ENCODE measurements at regions not wholly inside any gene's neighbourhood (a gene's known extent, or its start where the extent isn't known, plus 50 kb on each side); places are given as distances from the start of the nearest gene placed in this dataset.

DNA sequence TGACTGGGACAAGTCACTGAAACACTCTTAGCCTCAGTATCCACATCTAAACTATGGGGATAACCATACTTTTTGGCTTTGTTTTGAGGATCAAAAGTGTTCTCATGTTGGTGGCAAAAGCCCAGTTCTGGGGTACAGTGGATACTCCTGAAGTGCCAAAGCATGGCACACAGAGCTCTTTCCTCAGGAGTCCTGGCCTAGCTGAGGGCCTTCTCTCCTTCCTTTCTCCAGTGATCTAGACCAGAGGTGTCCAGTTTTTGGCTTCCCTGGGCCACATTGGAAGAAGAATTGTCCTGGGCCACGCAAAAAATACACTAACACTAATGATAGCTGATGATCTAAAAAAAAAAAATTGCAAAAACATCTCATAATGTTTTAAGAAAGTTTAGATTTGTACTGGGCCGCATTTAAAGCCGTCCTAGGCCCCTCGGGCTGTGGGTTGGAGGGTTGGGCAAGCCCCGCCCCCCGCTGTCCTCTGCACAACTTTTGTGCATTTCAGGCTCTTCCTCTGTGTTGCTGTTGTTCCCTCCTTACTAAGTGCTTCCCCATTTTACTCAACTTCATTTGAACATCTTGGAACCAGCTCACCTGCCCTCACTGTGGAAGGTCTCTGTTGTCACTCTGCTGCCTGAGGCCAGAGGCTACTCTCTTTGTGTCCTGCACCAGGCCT lies 337.0 kb downstream of the CYRIA start:
- no peak for TF ChIP-seq CTCF (IDR thresholded peaks at IDR 0.05; ENCODE audit: unreplicated experiment)
- H3K4me3 Mint-ChIP-seq (ENCODE audit: low read depth, unreplicated experiment), result no peak overlapping the region
- CTCF ChIA-PET, result no interaction called here
- BruUV-seq (replicated peaks), result no TSS peak
- no peak overlapping the region for H3K27ac Mint-ChIP-seq (ENCODE audit: unreplicated experiment)
- no peaks in the 10 kb centered on the region for H3K4me1 Mint-ChIP-seq (ENCODE audit: low read depth, unreplicated experiment)
- intact Hi-C loops (cut with micrococcal nuclease; ENCODE audit: unreplicated experiment), result no loop called here
- no peaks in the 10 kb centered on the region for H3K36me3 Mint-ChIP-seq (ENCODE audit: insufficient read depth, unreplicated experiment)
- no peaks in the 10 kb centered on the region for H3K9me3 Mint-ChIP-seq (ENCODE audit: low read depth, unreplicated experiment)
- H3K27me3 Mint-ChIP-seq (ENCODE audit: unreplicated experiment), result peaks cover 18% of the 10 kb centered on the region
- DNase-seq, result no peak

DNA sequence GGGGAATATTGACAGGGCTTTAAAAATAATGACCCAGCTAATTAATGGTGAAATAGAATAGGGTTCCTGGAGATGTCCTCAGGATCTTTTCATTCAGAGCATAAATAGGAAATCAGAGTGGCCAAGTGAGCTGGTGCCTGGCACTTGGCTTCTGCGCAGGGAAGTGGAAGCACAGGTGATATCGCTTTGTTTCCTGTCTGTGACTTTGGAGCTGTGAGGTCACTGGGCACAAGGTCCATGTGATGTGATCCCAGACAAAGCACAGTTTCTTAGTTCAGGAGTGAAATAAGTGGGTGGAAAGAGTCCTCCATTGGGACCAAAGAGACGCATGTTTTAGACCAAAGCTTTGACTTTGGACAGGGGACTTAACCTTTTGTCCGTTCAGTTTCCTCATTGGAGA lies 338.3 kb downstream of the CYRIA start:
- Mint-ChIP-seq H3K4me3 (ENCODE audit: low read depth, unreplicated experiment) (no peak overlapping the region), H3K9me3 (ENCODE audit: low read depth, unreplicated experiment) (no peaks in the 10 kb centered on the region), H3K27ac (ENCODE audit: unreplicated experiment) (no peak overlapping the region), H3K4me1 (ENCODE audit: low read depth, unreplicated experiment) (no peaks in the 10 kb centered on the region), H3K27me3 (ENCODE audit: unreplicated experiment) (peaks cover 32% of the 10 kb centered on the region), H3K36me3 (ENCODE audit: insufficient read depth, unreplicated experiment) (no peaks in the 10 kb centered on the region)
- intact Hi-C loops (cut with micrococcal nuclease; ENCODE audit: unreplicated experiment), result no loop called here
- TF ChIP-seq CTCF (IDR thresholded peaks at IDR 0.05; ENCODE audit: unreplicated experiment), result no peak
- CTCF ChIA-PET, result no interaction called here
- BruUV-seq (replicated peaks), result no TSS peak
- DNase-seq, result no peak

GRCh38 chr2:16326711-16327300 lies 338.8 kb downstream of the CYRIA start:
- no peaks in the 10 kb centered on the region for H3K4me1 Mint-ChIP-seq (ENCODE audit: low read depth, unreplicated experiment)
- no peak for DNase-seq

DNA sequence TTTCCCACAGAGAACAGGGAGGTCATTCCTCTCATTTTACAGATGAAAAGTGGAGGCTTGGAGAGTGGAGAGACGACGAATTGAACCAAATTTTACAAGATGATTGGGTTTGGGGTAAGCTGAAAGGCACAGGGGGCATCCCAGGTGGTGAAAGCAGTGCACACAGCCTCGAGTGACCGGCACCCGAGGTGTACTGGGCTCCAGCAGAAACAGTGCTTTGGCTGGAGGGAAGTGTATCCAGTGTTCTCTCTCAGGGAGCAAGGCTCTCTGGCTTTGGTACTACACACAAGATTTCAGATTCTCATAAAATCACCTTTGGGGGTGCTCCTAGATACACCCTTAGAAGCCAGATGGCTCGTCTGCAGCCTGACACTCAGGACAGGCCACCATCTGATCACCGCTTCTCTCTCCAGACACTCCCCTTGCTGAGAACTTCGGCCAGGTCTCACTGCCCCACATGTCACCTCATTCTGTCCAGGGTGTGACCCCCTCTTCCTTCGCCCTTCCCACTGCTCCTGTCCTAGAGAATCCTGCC lies 339.6 kb downstream of the CYRIA start:
- Mint-ChIP-seq H3K36me3 (ENCODE audit: insufficient read depth, unreplicated experiment) (no peaks in the 10 kb centered on the region), H3K4me1 (ENCODE audit: low read depth, unreplicated experiment) (no peaks in the 10 kb centered on the region), H3K27ac (ENCODE audit: unreplicated experiment) (no peak overlapping the region), H3K4me3 (ENCODE audit: low read depth, unreplicated experiment) (no peak overlapping the region), H3K9me3 (ENCODE audit: low read depth, unreplicated experiment) (no peaks in the 10 kb centered on the region), H3K27me3 (ENCODE audit: unreplicated experiment) (peaks cover 32% of the 10 kb centered on the region)
- no peak for TF ChIP-seq CTCF (IDR thresholded peaks at IDR 0.05; ENCODE audit: unreplicated experiment)
- no peak for DNase-seq
- no TSS peak for BruUV-seq (replicated peaks)
- intact Hi-C loops (cut with micrococcal nuclease; ENCODE audit: unreplicated experiment), result no loop called here
- CTCF ChIA-PET, result no interaction called here

More at GRCh38 chr2:16326711-16327300, 338.8 kb downstream of the CYRIA start:
- Mint-ChIP-seq H3K4me3 (ENCODE audit: low read depth, unreplicated experiment) (no peak overlapping the region), H3K27ac (ENCODE audit: unreplicated experiment) (no peak overlapping the region), H3K36me3 (ENCODE audit: insufficient read depth, unreplicated experiment) (no peaks in the 10 kb centered on the region), H3K27me3 (ENCODE audit: unreplicated experiment) (peaks cover 32% of the 10 kb centered on the region), H3K9me3 (ENCODE audit: low read depth, unreplicated experiment) (no peaks in the 10 kb centered on the region)
- intact Hi-C loops (cut with micrococcal nuclease; ENCODE audit: unreplicated experiment), result no loop called here
- no peak for TF ChIP-seq CTCF (IDR thresholded peaks at IDR 0.05; ENCODE audit: unreplicated experiment)
- CTCF ChIA-PET, result no interaction called here
- no TSS peak for BruUV-seq (replicated peaks)

Measured in Calu3 (cell line).